Right kidney (tissue), 1 donor: ENCODE measurements at regions not wholly inside any gene's neighbourhood (a gene's known extent, or its start where the extent isn't known, plus 50 kb on each side); places are given as distances from the start of the nearest gene placed in this dataset.

Experiments used
- DNase-seq: peaks from one replicate; pipeline ENCODE4 v3.0.0-alpha.2; 2016

DNA sequence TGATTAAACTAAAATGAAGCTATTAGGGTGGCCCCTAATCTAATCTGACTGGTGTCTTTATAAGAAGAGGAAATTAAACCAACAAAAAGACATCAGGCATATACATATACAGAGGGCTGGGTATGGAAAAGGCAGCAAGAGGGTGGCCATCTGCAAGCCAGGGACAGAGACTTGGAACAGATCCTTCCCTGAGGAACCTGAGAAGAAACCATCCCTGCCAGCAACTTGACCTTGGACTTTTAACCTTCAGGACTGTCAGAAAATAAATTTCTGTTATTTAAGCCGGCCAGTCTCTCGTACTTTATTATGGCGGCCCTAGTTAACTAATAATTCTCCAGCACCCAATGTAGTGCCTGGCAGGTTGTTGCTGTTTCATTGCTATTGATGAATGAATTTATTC, 361.5 kb upstream of the PDGFD start:
- no peak for DNase-seq

GRCh38 chr11:104524254-104524653, 360.3 kb upstream of the PDGFD start:
- DNase-seq, result no peak

- DNase-seq, result no peak
Measured at GRCh38 chr11:104523611-104524010, 359.7 kb upstream of the PDGFD start.

DNA sequence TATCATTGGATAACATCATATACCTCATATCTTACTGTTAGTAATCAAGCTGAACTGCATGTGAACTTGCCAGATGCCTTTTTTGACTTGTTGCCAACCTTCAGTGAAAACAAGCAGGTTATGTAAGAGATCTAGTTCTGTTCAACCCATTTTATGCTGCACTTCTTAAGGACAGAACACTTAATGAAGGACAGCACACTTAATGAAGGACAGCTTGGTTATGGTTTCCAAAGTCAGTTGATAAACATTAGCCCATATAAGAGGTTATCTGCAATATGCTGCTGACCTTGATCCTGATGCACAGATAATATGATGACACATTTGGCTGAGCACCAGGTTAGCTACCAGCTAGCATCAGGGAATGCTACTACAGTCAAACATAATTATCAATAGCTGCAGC, 358.7 kb upstream of the PDGFD start:
- no peak for DNase-seq

- DNase-seq, result no peak
Measured at GRCh38 chr11:104522123-104522522, 358.2 kb upstream of the PDGFD start.

- DNase-seq, result no peak
Measured at GRCh38 chr11:104510169-104510568, 346.2 kb upstream of the PDGFD start.

DNA sequence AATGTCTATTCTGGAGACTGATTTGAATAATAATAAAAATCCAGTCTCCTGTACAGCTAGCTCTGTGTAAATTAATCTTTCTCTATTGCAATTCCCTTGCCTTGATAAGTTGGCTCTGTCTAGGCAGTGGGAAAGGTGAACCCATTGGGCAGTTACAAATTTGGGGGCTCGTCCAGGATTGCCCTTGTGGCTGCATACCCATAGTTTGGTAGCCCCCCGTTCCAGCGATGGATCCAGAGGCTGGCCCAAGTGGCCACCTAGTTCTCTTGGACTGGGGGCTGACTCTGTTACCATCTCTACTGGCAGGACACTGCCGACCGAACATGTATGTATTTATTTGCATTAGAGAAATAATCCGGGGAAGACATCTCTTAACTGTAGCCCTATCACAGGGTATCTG, 326.2 kb upstream of the PDGFD start:
- DNase-seq, result no peak

GRCh38 chr11:104488561-104488960, 324.6 kb upstream of the PDGFD start:
- DNase-seq, result no peak

DNA sequence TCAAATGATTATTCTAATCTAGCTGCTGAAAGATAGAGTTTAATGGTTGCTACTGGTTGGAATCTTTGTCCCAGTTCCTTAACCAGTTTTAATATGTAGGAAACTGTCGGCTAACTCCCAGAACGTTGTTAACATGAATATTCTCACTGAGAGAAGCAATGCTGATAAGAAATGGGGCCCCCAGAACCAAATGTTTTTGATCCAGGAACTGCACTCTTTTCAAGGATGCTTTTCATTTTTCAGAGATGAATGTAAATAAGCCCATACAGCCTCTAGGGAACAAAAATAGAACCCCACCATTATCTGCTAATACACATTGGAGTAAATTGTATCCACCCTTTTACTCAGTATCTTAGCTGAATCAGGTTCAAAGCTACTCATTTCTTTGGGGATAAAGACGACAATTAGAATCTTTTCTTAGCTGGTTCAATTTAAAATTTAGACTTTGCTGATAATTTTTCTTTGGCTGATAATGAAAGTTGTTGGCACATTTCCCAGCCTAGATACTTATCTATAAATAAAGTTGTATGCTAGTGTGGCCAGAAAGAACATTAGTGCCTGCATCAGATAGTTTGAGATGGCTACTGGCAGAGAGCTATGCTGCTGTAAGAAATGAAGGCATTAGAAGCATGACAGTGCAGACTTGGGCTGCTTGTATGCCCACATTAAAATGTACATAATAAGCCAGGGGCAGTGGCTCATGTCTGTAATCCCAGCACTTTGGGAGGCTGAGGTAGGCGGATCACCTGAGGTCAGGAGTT, 323.3 kb upstream of the PDGFD start:
- DNase-seq, result no peak

DNA sequence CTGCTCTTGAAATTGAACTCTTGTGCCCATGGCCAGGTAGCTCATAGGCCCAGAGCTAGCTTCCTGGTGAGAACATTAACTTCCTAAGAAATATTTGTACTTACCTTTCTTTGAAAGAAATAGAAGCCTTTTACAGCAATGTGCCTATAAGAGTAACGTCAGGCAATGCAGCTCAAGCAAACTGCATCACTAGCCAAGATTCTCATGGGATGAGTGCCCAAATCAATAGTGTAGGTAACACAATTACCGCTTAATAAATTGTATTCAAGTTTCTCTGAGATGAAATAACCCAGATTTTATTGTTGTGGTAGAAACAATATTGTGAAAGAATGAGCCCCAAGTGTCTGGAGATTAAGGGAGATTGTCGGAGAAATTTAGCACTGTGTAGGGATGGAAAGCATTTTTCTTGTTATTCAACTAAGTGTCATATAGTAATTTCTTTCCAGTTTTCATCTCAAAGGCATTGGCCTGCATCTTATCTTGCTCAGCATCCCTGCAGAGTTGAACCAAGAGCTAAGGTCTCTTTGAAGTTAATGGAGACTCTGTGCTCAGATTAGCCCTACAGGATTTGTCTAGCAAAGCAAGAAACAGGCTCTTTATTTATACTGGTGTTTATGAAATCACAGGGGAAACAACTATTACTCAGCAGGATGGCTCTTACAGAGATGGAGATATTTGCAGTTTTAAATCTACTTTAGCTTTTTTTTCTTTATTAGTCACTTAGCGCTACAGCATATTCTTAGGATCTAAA, 321.0 kb upstream of the PDGFD start:
- DNase-seq, result no peak

DNA sequence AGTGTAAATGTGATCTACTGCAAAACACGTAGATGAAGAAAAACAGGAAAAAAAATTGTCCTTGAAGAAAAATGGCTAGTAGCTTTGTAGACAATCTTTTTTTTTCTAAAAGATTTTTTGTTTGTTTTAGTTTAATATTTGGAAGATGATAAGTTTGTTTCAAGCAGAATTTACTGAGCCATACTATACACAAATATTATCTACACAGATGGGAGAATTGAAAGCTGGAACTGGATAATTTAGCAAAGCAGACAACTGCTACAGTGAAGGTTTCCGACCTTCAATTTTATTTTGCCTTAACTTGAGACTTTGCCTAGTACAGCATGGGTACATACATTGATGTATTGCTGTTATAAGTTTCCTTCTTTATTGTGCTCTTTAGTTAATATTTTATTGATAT, 313.0 kb upstream of the PDGFD start:
- DNase-seq, result no peak

DNA sequence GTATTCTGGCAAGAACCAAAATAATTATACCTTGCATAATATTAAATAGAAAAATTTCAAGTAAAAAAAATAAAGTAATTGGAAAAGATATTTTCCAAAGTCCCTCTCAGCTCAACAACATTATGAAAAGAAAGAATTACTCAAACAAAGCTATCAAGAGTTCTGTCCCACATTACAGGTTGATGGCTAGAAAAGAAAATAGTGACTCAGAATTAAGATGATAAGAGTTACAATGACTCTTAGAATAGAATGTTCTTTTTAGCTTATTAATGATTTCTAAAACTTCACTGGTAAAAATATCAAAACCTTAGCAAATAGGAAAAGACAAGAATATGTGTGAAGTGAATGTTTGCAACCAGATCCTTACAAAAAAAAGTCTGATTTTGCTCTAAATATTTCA, 312.5 kb upstream of the PDGFD start:
- DNase-seq, result no peak

DNA sequence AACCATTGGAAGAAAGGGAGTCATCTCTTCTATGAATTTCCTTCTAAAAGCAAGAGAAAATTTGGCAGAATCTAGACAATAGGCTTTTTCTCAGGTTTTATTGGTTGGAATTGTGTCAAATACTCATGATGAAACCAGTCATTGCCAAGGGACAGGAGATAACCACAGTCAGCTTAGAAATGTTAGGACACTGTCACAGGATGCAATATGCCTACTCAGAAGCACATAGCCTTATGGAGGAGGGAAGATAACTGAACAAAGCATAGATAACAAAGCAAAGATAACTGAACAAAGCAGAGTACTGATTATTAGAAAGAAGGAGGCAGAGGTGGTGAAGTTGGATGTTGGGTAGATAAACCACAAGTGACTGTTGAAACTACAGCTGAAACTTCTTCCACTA, 303.5 kb upstream of the PDGFD start:
- DNase-seq, result no peak

DNA sequence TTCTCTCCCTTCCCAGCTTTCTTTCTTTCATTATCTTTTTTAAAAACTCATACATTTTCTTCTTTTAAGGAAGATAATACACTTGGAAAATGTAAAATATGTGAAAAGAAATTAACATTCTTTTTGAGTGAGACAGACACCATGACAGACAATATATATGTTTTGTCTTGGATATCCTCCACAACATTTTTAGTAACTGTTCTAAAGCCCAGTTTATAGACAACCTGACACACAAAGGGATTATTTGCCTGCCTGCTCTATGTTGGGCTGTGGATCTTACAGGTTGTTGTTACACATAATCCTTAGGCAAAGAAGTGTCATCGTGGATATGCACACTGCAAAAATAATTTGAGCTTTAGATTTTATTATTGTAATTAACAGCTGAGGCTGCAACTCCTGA, 301.4 kb upstream of the PDGFD start:
- DNase-seq, result no peak

DNA sequence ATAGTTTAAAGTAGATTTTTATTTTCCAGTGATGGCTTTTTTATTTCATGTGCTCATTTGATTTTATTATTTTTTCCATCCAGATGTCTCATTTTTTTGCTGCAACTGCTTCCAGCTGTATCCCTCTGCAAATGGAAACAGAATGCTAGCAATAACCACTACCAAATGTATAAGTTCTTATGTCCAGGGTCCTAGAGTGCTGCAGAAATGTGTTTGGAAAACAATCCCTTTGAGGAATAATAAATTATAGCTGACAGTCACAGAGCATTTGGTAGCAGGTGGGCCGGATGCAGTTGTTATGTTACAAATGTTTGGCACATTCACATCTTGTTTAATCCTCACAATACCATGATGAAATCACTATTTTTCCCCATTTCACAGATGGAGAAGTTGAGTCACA, 300.7 kb upstream of the PDGFD start:
- DNase-seq, result no peak

GRCh38 chr11:104462341-104462740, 298.4 kb upstream of the PDGFD start:
- no peak for DNase-seq

DNA sequence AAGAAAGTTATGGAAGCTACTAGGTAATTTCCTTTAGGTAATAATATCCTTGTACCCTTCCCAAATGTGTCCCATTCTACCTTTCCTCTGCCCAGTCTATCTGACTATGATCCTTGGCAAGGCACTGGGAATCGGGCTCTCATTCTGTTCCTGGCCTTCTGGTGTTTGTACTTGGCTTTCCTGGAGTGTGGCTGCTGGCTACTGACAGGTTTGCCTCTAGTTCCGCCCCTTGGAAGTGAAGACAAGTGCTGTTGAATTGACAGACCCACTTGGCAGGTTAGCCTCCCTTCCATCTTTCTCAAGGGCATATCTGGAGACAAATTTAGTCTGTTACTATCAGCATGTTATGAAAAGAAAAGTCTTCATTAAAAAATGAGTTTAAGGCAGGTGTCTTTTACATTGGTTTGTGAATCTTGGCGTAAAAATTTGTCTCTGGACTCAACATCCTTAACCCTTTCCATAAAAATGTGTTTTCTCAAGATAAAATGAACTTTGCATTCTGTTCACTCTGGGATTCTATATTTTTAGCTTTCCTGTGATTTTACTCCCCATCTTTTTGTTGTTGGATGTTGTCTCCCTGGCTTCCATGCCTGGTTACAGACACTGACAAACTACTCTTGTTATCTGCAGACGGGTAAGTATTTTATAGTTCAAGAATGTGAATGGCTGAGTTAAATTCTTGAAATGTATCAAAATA, 287.4 kb upstream of the PDGFD start:
- no peak for DNase-seq

DNA sequence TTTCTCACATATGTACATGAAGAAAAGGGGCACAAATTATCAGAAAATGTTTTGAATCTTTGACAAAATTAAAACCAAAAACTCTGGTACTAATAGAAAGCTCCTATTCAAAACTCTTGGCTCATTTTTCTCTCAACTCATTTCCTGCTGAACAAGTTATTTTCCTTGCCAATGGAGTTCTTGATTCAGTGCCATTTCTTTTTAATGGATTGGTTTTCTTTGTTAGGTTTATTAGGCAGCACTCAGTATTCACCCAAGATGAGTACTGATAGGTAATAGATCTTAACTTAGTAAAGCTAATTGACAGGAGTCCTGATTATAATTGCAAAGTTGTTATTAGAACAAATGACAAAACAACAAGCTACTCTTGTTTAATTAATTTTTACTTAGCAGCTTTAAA, 279.4 kb upstream of the PDGFD start:
- no peak for DNase-seq

GRCh38 chr11:104442321-104442720, 278.4 kb upstream of the PDGFD start:
- DNase-seq, result no peak

- no peak for DNase-seq
Measured at GRCh38 chr11:104435494-104435893, 271.5 kb upstream of the PDGFD start.

- DNase-seq, result no peak
Measured at GRCh38 chr11:104433751-104434150, 269.8 kb upstream of the PDGFD start.

- no peak for DNase-seq
Measured at GRCh38 chr11:104432981-104433380, 269.0 kb upstream of the PDGFD start.

DNA sequence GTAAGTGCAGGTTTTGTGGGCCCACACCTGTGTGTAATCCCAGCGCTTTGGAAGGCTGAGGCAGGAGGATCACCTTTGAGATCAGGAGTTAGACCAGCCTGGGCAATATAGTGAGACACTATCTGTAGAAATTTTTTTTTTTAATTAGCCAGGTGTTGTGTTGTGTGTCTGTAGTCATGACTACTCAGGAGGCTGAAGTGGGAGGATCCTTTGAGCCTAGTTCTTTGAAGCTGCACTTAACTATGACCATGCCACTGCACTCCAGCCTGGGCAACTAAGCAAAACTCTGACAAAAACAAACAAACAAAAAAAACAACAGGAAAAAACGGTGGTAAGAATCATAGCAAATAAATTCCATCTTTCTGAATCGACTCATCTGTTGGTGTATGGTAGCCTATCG, 268.6 kb upstream of the PDGFD start:
- no peak for DNase-seq
